AG04450 (cell line): ENCODE measurements at regions not wholly inside any gene's neighbourhood (a gene's known extent, or its start where the extent isn't known, plus 50 kb on each side); places are given as distances from the start of the nearest gene placed in this dataset.

Source experiments
- CTCF ChIA-PET: fragments of 300-600, 350-600 bp; formaldehyde crosslinking; extraction: SDS; loops from one replicate; lab custom pipeline; 2022; ENCODE audit warnings: antibody characterized with exemption, inconsistent platforms; lab: Charles Lee
- POLR2A ChIA-PET: fragments of 350-600 bp; formaldehyde crosslinking; extraction: SDS; loops from one replicate; lab custom pipeline; 2021; ENCODE audit warnings: antibody characterized with exemption, inconsistent platforms; lab: Yijun Ruan, JAX
- DNase-seq: peaks from one replicate; pipeline ENCODE4 v3.0.0-alpha.2; 2011; ENCODE audit warnings: low read depth, low spot score
- H3K27ac ChIP-seq: one replicate; pipeline ENCODE4 v1.5.1; 2012; ENCODE audit warnings: low read depth, low read length, control low read depth
- H3K27me3 ChIP-seq: one replicate; pipeline ENCODE4 v1.6.0; 2012; ENCODE audit warnings: low read length; ENCODE audit not compliant: control insufficient read depth, insufficient read depth
- H3K4me3 ChIP-seq: 2 replicates; pipeline ENCODE4 v1.5.1; 2011; ENCODE audit warnings: mild to moderate bottlenecking, low read depth, low read length, control low read depth
- H3K9me3 ChIP-seq: 2 replicates; pipeline ENCODE4 v1.5.1; 2012; ENCODE audit warnings: low read length; ENCODE audit not compliant: control insufficient read depth, insufficient read depth
- TF ChIP-seq, protein P1 (sequence below): IDR thresholded peaks from 2 replicates; pipeline ENCODE4 v1.5.1; 2011; ENCODE audit warnings: low read depth, low read length, control low read depth, inconsistent platforms

GRCh38 chr3:81925385-81925784 lies 163.9 kb upstream of the GBE1 start:
- POLR2A ChIA-PET: no interaction called here
- no peaks in the 10 kb centered on the region for H3K9me3 ChIP-seq
- H3K4me3 ChIP-seq: no peak overlapping the region
- CTCF ChIA-PET: no interaction called here
- TF ChIP-seq, protein P1, sequence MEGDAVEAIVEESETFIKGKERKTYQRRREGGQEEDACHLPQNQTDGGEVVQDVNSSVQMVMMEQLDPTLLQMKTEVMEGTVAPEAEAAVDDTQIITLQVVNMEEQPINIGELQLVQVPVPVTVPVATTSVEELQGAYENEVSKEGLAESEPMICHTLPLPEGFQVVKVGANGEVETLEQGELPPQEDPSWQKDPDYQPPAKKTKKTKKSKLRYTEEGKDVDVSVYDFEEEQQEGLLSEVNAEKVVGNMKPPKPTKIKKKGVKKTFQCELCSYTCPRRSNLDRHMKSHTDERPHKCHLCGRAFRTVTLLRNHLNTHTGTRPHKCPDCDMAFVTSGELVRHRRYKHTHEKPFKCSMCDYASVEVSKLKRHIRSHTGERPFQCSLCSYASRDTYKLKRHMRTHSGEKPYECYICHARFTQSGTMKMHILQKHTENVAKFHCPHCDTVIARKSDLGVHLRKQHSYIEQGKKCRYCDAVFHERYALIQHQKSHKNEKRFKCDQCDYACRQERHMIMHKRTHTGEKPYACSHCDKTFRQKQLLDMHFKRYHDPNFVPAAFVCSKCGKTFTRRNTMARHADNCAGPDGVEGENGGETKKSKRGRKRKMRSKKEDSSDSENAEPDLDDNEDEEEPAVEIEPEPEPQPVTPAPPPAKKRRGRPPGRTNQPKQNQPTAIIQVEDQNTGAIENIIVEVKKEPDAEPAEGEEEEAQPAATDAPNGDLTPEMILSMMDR: no peak
- H3K27ac ChIP-seq: no peak overlapping the region
- no peak for DNase-seq
- no peaks in the 10 kb centered on the region for H3K27me3 ChIP-seq

DNA sequence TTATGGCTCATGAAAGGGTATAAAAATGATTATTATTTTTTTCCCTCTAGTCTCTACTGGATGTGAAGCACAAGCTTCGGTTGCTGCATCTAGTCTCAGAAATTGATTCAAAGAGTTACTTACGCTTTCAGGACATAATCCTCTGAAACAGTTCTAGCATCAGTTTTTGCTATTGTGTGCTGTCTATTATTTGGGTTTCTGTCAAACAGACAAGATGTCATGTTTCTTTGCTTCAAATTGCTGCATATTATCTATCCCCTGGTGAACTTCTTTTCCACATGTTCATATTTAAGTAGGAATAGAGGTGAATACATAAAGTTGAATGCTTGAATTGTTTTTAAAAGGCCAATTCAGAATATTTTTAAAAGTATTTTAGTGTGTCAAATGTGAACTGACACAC lies 161.6 kb upstream of the GBE1 start:
- no peak overlapping the region for H3K4me3 ChIP-seq
- no peak overlapping the region for H3K27ac ChIP-seq
- CTCF ChIA-PET: interaction anchor here (1.2 to 6.2 kb wide), 2 partner anchors 13 to 433 kb away, joined by 3 to 64 read pairs; no protein-coding TSS in a partner anchor
- H3K27me3 ChIP-seq: no peaks in the 10 kb centered on the region
- POLR2A ChIA-PET: no interaction called here
- no peak for DNase-seq
- TF ChIP-seq, protein P1: no peak
- no peaks in the 10 kb centered on the region for H3K9me3 ChIP-seq

DNA sequence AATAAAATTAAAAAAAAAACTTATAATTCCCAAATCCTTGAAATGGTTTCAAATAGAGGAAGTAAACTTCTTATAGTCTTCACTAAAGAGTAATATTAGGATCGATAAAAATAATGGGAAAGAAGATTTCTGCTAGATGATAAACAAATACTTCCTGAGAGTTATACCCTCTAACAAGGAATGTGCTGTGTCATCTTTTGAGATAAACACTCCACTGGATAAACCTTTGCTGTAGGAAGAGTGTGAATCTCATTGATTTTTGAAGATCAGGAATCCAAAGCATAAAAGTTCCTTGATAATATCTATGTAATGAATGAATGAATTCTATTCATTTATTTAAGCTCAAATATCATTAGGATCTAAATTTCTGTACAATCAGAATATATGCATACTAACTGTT lies 161.0 kb upstream of the GBE1 start:
- ChIA-PET POLR2A (no interaction called here), CTCF (interaction anchor here (1.2 to 6.2 kb wide), 2 partner anchors 13 to 432 kb away, joined by 3 to 64 read pairs; no protein-coding TSS in a partner anchor)
- H3K27me3 ChIP-seq: no peaks in the 10 kb centered on the region
- TF ChIP-seq, protein P1: no peak
- H3K9me3 ChIP-seq: no peaks in the 10 kb centered on the region
- no peak overlapping the region for H3K27ac ChIP-seq
- H3K4me3 ChIP-seq: no peak overlapping the region
- DNase-seq: no peak

- TF ChIP-seq, protein P1: no peak
- Histone ChIP-seq H3K4me3 (no peak overlapping the region), H3K27me3 (no peaks in the 10 kb centered on the region), H3K9me3 (no peaks in the 10 kb centered on the region), H3K27ac (no peak overlapping the region)
- ChIA-PET POLR2A (no interaction called here), CTCF (interaction anchor here (6.2 kb wide), 1 partner anchor 11 kb away, joined by 64 read pairs; no protein-coding TSS in a partner anchor)
- no peak for DNase-seq
These were observed 159.4 kb upstream of the GBE1 start for GRCh38 chr3:81920816-81921215.

GRCh38 chr3:81916890-81917289 lies 155.4 kb upstream of the GBE1 start:
- Histone ChIP-seq H3K4me3 (no peak overlapping the region), H3K27ac (no peak overlapping the region), H3K27me3 (no peaks in the 10 kb centered on the region), H3K9me3 (no peaks in the 10 kb centered on the region)
- no peak for DNase-seq
- ChIA-PET CTCF (no interaction called here), POLR2A (no interaction called here)
- TF ChIP-seq, protein P1: no peak
